ENCODE measurements at regions not wholly inside any gene's neighbourhood (a gene's known extent, or its start where the extent isn't known, plus 50 kb on each side); places are given as distances from the start of the nearest gene placed in this dataset.
"Not testable (repeated sequence)": the region's sequence is repeated elsewhere in the genome, so short reads cannot be mapped to it uniquely, and the experiment has no call there.

DNA sequence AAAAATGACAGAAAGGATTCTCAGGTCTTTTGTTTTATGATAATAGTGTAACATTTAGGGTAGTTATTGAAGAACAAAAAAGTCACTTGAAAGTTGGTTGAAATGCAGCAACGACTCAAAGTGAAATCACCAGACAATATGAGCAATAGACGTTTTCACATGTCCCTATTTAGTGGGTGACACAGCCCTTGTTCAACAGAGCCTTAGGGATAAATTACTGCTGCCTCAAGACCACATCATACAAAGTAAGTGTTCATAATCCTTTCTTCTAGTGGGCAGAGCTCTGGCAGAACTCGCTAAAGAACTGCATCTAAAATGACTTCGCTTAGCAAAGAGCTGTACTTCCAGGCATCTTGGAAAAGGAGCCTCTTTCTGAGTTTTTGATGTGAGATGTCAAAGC, 128.5 kb upstream of the LMNTD1 start:
- DNase-seq (ENCODE audit: extremely low spot score) = no peak
- ChIA-PET CTCF (interaction anchor here (1.4 kb wide), 1 partner anchor 12 kb away, joined by 3 read pairs; no protein-coding TSS in a partner anchor), POLR2A (no interaction called here)
- TF ChIP-seq, protein P1, sequence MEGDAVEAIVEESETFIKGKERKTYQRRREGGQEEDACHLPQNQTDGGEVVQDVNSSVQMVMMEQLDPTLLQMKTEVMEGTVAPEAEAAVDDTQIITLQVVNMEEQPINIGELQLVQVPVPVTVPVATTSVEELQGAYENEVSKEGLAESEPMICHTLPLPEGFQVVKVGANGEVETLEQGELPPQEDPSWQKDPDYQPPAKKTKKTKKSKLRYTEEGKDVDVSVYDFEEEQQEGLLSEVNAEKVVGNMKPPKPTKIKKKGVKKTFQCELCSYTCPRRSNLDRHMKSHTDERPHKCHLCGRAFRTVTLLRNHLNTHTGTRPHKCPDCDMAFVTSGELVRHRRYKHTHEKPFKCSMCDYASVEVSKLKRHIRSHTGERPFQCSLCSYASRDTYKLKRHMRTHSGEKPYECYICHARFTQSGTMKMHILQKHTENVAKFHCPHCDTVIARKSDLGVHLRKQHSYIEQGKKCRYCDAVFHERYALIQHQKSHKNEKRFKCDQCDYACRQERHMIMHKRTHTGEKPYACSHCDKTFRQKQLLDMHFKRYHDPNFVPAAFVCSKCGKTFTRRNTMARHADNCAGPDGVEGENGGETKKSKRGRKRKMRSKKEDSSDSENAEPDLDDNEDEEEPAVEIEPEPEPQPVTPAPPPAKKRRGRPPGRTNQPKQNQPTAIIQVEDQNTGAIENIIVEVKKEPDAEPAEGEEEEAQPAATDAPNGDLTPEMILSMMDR (IDR thresholded peaks at IDR 0.05; ENCODE audit: control extremely low read depth, extremely low read depth, low read depth, missing control alignments) = no peak

DNA sequence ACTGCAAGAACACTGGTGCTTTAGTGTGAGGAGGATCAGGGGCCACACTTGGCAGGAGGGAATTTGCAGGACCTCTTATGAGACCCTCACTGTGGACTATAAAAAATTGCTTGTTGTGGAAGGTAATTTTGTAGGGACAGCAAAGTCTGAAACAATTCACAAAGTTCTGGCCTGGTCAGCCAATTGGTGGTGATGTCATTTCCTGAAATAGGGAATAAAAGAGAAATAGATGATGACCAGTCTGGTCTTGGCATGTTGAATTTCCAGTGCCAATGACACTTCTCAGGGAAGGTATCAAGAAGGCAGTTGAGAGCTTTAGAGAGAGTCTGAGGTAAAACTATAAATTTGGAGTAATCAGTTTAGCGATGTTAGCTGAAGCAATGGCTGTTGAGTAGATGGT, 129.3 kb upstream of the LMNTD1 start:
- CTCF ChIA-PET = interaction anchor here (1.4 kb wide), 1 partner anchor 11 kb away, joined by 3 read pairs; no protein-coding TSS in a partner anchor

DNA sequence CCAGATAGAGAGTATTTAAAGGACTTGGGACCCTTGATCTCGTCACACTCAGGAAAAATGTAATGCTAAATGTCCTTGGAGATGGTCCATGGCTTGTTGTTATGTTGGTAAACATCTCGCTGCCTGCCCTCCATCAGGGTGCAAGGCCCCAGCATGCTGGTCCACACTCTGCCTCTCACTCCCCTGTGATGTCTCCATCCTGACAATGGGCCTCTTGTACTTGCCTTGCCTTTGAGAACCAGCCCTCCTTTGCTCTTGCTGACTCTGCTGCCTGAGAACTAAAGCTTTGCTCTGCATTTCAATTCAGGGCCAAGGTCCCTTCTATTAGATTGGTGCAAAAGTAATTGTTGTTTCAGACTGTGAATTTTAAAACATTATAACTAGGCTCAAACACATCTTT, 131.0 kb upstream of the LMNTD1 start:
- CTCF ChIA-PET = no interaction called here

More for the DNA sequence above, 129.3 kb upstream of the LMNTD1 start:
- no peak for DNase-seq (ENCODE audit: extremely low spot score)
- TF ChIP-seq, protein P1 (IDR thresholded peaks at IDR 0.05; ENCODE audit: control extremely low read depth, extremely low read depth, low read depth, missing control alignments) = no peak
- POLR2A ChIA-PET = no interaction called here

DNA sequence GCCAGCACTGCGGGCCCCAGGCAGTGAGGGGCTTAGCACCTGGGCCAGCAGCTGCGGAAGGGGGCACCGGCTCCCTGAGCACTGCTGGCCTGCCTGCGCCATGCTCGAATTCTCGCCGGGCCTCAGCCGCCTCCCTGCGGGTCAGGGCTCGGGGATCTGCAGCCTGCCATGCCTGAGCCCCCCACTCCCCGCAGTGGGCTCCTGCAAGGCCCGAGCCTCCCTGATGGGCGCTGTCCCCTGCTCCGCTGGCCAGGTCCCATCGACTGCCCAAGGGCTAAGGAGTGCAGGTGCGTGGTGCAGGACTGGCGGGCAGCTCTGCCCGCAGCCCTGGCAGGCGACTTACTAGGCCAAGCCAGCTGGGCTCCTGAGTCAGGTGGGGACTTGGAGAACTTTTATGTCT, 133.3 kb upstream of the LMNTD1 start:
- POLR2A ChIA-PET = no interaction called here
- TF ChIP-seq, protein P1 (IDR thresholded peaks at IDR 0.05; ENCODE audit: control extremely low read depth, extremely low read depth, low read depth, missing control alignments) = no peak
- CTCF ChIA-PET = no interaction called here
- no peak for DNase-seq (ENCODE audit: extremely low spot score)

More for the DNA sequence above, 131.0 kb upstream of the LMNTD1 start:
- TF ChIP-seq, protein P1 (IDR thresholded peaks at IDR 0.05; ENCODE audit: control extremely low read depth, extremely low read depth, low read depth, missing control alignments) = no peak
- DNase-seq (ENCODE audit: extremely low spot score) = no peak
- POLR2A ChIA-PET = no interaction called here

DNA sequence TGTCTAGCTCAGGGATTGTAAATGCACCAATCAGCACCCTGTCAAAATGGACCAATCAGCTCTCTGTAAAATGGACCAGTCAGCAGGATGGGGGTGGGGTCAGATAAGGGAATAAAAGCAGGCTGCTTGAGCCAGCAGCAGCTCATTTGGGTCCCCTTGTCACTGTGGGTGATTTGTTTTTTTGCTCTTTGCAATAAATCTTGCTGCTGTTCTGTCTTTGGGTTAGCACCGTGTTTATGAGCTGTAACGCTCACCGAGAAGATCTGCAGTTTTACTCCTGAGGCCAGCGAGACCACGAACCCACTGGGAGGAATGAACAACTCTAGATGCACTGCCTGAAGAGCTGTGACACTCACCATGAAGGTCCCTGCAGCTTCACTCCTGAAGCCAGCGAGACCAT, 134.1 kb upstream of the LMNTD1 start:
- POLR2A ChIA-PET = no interaction called here
- TF ChIP-seq, protein P1 (IDR thresholded peaks at IDR 0.05; ENCODE audit: control extremely low read depth, extremely low read depth, low read depth, missing control alignments) = no peak
- CTCF ChIA-PET = no interaction called here
- DNase-seq (ENCODE audit: extremely low spot score) = no peak

DNA sequence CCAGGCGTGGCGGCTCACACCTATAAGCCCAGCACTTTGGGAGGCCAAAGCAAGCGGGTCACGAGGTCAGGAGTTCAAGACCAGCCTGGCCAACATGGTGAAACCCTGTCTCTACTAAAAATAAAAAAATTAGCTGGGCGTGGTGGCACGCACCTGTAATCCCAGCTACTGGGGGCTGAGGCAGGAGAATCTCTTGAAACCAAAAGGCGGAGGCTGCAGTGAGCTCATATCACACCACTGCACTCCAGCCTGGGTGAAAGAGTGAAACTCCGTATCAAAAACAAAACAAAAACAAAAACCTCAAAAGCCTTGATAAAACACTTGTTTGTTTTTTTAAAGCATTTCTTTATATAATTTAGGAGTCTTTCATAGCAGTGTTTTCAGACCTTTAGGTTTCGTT, 135.8 kb upstream of the LMNTD1 start:
- POLR2A ChIA-PET; DNase-seq (ENCODE audit: extremely low spot score); CTCF ChIA-PET: not testable (repeated sequence)

DNA sequence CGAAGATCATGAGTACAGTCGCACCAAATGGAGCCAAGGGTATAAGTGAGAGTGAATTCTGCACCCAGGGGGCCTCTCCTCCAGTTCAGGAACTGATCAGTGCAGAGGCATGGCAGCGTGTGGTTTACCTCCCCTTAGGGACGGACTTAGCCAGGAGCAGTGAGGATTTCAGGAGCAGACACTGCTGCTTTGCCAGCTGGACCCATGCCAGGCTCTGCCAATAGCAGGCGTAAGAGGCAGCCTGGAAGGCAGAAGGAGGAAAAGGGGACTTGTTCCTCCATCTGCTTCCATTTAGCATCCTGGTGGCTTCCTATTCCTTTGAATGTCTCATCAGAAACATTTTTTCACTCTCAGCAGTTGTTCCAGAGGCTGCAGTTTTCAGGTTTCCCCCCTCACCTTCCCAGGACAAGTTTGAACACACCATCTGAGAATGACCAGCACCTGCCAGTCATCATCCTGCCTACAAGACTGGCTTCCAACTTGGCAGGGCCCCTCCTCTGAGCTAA, 137.0 kb upstream of the LMNTD1 start:
- POLR2A ChIA-PET = no interaction called here

More for the DNA sequence above, 137.0 kb upstream of the LMNTD1 start:
- CTCF ChIA-PET = no interaction called here
- no peak for DNase-seq (ENCODE audit: extremely low spot score)
- TF ChIP-seq, protein P1 (IDR thresholded peaks at IDR 0.05; ENCODE audit: control extremely low read depth, extremely low read depth, low read depth, missing control alignments) = no peak
